HG02623 (cell line): ENCODE measurements at regions not wholly inside any gene's neighbourhood (a gene's known extent, or its start where the extent isn't known, plus 50 kb on each side); places are given as distances from the start of the nearest gene placed in this dataset.
"Not testable (repeated sequence)": the region's sequence is repeated elsewhere in the genome, so short reads cannot be mapped to it uniquely, and the experiment has no call there.

Experiments
- ATAC-seq: cut with Tn5 transposase; IDR thresholded peaks from one replicate; pipeline ENCODE4 v1.9.1; 2021; ENCODE audit warnings: moderate library complexity; ENCODE audit not compliant: unreplicated experiment

DNA sequence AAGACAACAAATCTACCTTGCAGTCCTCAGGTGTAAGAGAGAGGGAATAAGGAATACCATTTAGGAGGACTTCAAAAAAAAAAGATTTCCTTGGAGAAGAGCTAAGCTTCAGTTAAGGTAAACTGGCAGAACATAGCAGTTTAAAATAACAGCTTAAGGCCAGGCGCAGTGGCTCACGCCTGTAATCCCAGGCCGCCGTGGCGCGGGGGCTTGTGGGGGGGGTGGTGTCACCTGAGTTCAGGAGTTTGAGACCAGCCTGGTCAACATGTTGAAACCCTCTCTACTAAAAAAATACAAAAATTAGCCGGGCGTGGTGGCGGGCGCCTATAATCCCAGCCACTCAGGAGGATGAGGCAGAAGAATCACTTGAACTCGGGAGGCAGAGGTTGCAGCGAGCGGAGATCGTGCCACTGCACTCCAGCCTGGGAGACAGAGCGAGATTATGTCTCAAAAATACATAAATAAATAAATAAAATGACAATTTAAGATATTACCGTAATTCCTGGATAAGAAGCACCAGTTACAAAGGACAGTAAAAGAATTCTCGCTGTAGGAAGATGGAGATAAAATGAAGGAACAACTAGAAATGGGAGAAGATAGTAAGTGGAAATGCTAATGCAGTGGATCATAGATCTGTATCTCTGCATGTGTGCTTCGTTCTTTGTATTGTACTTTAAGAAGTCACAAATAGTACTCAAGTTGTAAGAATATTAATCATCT, 1140.2 kb downstream of the NCAM2 start:
- ATAC-seq: no peak

GRCh38 chr21:22145545-22145944, 1147.3 kb downstream of the NCAM2 start:
- ATAC-seq: no peak

GRCh38 chr21:22154579-22155274, 1156.5 kb downstream of the NCAM2 start:
- no peak for ATAC-seq

DNA sequence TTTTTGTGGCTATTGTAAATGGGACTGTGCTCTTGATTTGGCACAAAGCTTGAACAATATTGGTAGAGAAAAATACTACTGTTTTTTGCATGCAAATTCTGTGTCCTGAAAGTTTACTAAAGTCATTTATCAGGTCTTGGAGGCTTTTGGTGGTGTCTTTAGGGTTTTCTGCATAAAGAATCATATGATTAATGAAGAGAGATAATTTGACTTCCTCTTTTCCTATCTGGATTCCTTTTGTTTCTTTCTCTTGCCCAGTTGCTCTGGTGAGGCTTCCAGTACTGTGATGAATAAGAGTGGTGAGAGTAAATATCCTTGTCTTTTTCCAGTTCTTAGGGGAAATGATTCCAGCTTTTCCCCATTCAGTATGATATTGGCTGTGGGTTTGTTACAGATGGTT, 1166.7 kb downstream of the NCAM2 start:
- ATAC-seq: no peak

- ATAC-seq: no peak
Measured at GRCh38 chr21:22174746-22175145, 1176.5 kb downstream of the NCAM2 start.

- ATAC-seq: no peak
Measured at GRCh38 chr21:22189278-22189677, 1191.1 kb downstream of the NCAM2 start.

GRCh38 chr21:22191581-22191980, 1193.4 kb downstream of the NCAM2 start:
- no peak for ATAC-seq

- no peak for ATAC-seq
Measured at GRCh38 chr21:22192766-22193165, 1194.6 kb downstream of the NCAM2 start.

DNA sequence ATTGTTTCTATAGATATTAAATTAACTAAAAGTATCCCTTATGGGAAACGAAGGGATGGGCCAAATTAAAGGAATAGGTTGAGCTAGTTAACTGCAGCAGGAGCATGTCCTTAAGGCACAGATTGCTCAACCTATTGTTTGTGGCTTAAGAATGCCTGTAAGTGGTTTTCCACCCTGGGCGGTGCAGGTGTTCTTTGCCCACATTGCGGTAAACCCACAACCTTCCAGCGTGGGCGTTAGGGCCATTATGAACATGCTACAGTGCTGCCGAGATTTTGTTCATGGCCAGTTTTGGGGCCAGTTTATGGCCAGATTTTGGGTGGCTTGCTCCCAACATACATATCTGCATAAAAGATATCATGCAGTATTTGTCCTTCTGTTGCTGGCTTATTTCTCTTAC, 1196.8 kb downstream of the NCAM2 start:
- ATAC-seq: not testable (repeated sequence)

- no peak for ATAC-seq
Measured at GRCh38 chr21:22200378-22201092, 1202.3 kb downstream of the NCAM2 start.

DNA sequence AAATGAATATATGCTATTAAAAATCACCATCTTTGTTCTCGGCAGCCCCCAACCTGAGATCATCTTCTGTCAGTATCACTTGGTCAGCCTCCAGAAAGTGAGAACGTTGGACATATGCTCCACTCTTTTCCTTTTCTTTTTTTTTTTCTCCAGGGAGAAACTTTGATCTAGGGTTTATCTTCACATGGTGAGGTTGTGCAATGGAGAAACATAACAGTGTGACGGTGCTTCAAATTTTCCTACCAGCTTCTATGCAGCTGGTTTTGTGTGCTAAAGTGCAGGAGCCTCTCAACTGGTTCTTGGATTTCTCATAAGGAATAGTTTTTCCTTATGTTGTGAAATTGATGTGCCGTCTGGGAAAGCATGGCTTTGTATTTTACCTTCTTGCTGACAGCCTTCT, 1202.9 kb downstream of the NCAM2 start:
- no peak for ATAC-seq

DNA sequence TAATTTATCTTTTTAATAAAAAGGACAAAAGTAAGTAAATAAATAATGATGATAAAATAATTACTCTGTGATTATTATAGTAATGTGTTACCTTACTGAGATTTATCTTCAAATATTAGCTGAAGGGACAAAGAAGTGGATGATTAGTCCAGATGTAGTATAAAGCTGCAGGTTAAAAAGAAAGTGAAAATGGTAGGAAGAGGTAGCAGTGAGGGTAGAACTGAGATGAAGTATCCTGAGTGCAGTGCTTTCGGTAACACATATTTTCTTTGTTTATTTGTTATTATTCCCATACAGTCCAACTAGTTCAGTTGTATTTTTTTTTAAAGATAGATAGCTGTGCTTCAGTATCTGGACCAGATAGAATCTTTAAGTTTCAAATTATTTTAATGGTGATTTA, 1203.5 kb downstream of the NCAM2 start:
- ATAC-seq: no peak

DNA sequence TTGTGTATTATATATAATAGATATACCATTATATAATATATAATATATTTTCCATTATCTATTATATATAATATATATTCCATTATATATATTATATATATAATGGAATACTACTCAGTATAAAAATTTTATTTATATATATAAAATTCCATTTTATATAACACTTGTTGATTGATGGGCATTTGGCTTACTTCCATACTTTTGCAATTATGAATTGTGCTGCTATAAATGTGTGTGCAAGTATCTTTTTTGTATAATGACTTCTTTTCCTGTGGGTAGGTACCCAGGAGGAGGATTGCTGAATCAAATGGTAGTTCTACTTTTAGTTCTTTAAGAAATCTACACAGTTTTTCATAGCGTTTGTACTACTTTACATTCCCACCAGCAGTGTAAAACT, 1211.1 kb downstream of the NCAM2 start:
- no peak for ATAC-seq

DNA sequence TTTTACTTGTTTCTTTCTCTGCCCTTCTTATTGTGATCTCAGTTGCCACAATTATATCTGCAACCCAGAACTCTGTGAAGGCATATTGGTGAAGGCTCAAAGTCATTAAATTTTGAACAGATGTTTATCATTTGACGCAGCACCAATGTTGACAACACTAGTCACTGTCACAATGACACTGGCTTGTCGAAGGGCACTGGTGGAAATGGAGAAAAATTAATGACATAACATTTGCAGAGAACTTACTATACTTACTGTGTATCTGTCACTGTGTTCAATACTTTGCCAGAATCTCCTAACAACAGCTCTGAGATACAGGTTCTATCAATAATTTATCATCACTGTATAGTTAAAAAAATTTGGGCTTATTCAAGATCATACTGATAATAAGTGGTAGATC, 1213.7 kb downstream of the NCAM2 start:
- ATAC-seq: no peak

DNA sequence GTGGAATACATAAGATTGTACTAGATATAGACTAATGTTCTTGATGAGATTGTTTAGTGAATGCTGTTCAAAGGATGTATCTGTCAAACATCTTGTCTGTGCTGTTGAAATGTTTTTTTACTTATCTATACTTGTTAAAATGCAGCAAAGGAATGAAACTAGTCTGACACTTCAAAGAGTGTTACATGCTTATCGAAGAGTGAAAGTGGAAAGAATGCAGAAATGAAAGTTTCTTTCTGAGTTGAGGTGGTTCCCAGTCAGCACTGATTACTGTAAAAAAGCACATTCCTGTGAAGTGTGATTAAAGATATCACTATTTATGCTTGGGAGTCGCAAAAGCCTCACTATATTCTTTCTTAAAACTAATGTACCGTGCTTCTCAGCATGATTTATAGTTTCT, 1225.2 kb downstream of the NCAM2 start:
- peak; percentile 84 for ATAC-seq

DNA sequence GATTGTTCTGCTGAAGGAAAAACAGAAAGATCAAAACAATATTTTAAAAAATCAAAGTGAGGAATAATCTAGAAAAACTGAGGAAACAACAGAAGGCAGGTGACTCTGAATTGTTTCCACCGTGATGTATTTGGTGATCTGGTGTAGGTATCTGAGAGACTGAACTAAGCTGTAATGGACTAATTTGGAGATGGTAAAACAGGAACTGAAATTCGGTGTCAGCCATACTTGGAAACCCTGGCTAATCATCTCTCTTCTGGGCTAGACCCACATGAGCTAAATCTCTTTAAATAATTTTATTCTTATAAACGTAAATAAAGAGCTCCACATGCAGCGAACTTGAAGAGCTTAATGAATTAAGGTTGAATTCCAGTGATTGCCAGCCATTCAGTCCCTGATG, 1226.1 kb downstream of the NCAM2 start:
- peak; percentile 80 for ATAC-seq

DNA sequence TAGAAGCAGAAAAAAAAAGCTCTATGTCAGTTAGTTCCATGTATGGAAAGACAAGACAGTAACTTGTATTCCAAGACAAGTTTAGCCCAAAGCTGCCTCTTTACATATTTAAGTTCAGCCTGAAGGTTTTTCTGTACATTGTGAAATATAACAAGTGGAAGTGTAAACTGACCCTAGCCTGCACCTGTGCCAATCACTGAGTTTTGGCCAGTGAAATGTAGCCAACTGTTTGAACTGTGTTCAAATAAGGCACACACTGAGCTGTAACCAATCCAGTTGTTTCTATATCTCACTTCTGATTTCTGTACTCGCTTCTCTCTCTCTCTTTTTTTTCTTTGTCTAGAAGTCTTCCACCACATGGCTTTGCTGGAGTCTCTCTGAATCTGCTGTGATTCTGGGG, 1227.1 kb downstream of the NCAM2 start:
- no peak for ATAC-seq

- no peak for ATAC-seq
Measured at GRCh38 chr21:22231013-22231412, 1232.8 kb downstream of the NCAM2 start.

DNA sequence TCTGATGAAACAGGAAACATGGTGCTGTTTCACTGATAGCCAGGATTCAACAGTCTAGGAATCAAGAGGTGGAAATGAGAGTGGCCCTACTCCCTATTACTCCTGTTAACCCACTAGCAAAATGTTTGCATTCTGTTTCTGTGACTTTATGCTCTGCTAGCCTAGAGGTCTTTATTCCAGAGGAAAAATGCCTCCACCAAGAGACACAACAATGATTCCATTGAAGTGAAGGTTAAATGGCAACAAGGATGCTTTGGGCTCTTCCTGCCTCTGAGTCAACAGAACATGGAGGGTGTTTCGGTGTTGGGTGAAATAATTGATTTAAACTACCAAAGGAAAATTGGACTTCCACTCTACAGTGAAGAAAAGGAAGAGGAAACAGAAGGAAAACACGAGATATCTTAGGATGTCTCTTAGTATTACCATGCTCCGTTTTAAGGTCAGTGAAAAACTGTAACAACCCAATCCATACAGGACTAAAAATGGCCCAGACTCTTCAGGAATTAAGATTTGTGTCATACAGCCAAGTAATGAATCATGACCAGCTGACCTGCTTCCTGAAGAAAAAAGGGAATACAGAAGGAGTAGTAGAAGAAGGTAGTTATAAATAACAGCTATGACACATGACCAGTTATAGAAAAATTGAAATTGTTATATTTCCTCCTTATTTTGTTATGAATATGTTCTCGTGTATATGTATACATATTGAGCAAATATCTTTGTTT, 1237.8 kb downstream of the NCAM2 start:
- ATAC-seq: no peak

- no peak for ATAC-seq
Measured at GRCh38 chr21:22244516-22244915, 1246.3 kb downstream of the NCAM2 start.

DNA sequence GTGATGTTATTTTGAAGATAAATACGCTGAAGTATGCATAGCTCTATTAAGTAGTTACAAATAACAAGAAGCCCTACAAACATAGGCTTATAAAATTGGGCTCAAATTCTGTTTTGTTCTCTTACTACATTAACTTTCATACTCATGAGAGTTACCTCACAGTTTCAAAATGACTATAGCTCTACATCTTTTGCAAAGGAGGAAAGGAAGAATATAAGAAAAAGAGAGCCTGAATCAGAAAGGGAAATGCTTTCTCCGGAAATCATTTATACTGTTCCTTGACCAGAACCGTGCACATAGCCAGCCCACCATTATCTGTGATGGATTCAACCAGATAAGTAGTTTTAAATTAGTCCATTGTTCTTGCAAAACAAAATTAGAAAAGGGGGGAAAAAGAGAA, 1252.1 kb downstream of the NCAM2 start:
- ATAC-seq: no peak
